ENCODE measurements at regions not wholly inside any gene's neighbourhood (a gene's known extent, or its start where the extent isn't known, plus 50 kb on each side); places are given as distances from the start of the nearest gene placed in this dataset.

- no peak for DNase-seq (ENCODE audit: extremely low read depth in 1 of 4, low spot score in 3 of 4)
- TF ChIP-seq SNAPC5 (CRISPR knock-in tag; IDR thresholded peaks at IDR 0.05) (no peak), ZNF121 (CRISPR knock-in tag; conservative IDR thresholded peaks at IDR 0.05) (no peak), ZBTB49 (CRISPR knock-in tag; IDR thresholded peaks at IDR 0.05; ENCODE audit: borderline replicate concordance) (no peak), SP1 (CRISPR knock-in tag; IDR thresholded peaks at IDR 0.05) (no peak), ZNF395 (CRISPR knock-in tag; IDR thresholded peaks at IDR 0.05) (no peak), SMARCA5 (IDR thresholded peaks at IDR 0.05) (no peak), ZHX1 (conservative IDR thresholded peaks at IDR 0.05; ENCODE audit: low read length) (no peak), ZNF224 (CRISPR knock-in tag; IDR thresholded peaks at IDR 0.05) (no peak), HEY1 (CRISPR knock-in tag; IDR thresholded peaks at IDR 0.05; ENCODE audit: borderline replicate concordance) (no peak), ZC3H4 (CRISPR knock-in tag; IDR thresholded peaks at IDR 0.05; ENCODE audit: borderline replicate concordance) (no peak), ZNF175 (CRISPR knock-in tag; IDR thresholded peaks at IDR 0.05; ENCODE audit: low read depth) (no peak), MYNN (IDR thresholded peaks at IDR 0.05) (no peak), MYNN (CRISPR knock-in tag; IDR thresholded peaks at IDR 0.05) (no peak), CBX3 (IDR thresholded peaks at IDR 0.05; ENCODE audit: borderline replicate concordance in 1 of 2, low read length in 2 of 2) (no peak)
- Histone ChIP-seq H3K9me1 (ENCODE audit: control insufficient read depth, insufficient read depth, low read length) (no peaks in the 10 kb centered on the region), H3K36me3 (ENCODE audit: control insufficient read depth, insufficient read depth, low read length) (no peaks in the 10 kb centered on the region), H3K27ac (ENCODE audit: extremely low read depth, low read depth, low read length) (no peak overlapping the region), H3K79me2 (ENCODE audit: control insufficient read depth, insufficient read depth, low read length) (no peaks in the 10 kb centered on the region), H2AFZ (ENCODE audit: low read depth, low read length) (no peak overlapping the region), H3K27me3 (ENCODE audit: control insufficient read depth in 2 of 2, insufficient read depth in 2 of 2, low read length in 2 of 2) (peaks cover 1 to 13% of the 10 kb centered on the region in 2 experiments; a peak in 3 of 5 replicates), H4K20me1 (replicated peaks; ENCODE audit: control insufficient read depth, insufficient read depth, low read length) (peaks cover 5% of the 10 kb centered on the region; the same call in 1 of the 2 replicates), H3K4me2 (ENCODE audit: insufficient read depth, low read length) (no peak overlapping the region), H3K9me3 (replicated peaks; ENCODE audit: control insufficient read depth, insufficient read depth, low read depth, low read length) (no peaks in the 10 kb centered on the region), H3K4me3 (no peak overlapping the region), H3K4me1 (replicated peaks in 1 of 2; ENCODE audit: control insufficient read depth in 2 of 2, insufficient read depth in 2 of 2, low read length in 2 of 2) (no peaks in the 10 kb centered on the region), H3K9ac (ENCODE audit: insufficient read depth in 1 of 2, low read depth in 2 of 2, low read length in 2 of 2) (no peak overlapping the region)
- in situ Hi-C loops (cut with MboI): no loop called here
- intact Hi-C loops (cut with micrococcal nuclease): no loop called here
- WGBS (ENCODE audit: insufficient coverage, low coverage, missing lambda C conversion rate): 2% methylated on average over 4 of the region's 4 CpGs
- BruUV-seq (replicated peaks): no TSS peak
- ATAC-seq: no peak
- no peak for FAIRE-seq
- ChIA-PET POLR2A (no interaction called here), CTCF (ENCODE audit: low intra/inter-chr PET ratio) (no interaction called here)
Measured at GRCh38 chr17:65433592-65433991, 127.9 kb downstream of the AXIN2 start.
